ENCODE measurements at regions not wholly inside any gene's neighbourhood (a gene's known extent, or its start where the extent isn't known, plus 50 kb on each side); places are given as distances from the start of the nearest gene placed in this dataset.

GRCh38 chr5:51846015-51846414 is 462.8 kb downstream of the ISL1 start:
- TF ChIP-seq CTCF (IDR thresholded peaks at IDR 0.05), result no peak
- no peak for TF ChIP-seq POLR2A (IDR thresholded peaks at IDR 0.05)
- TF ChIP-seq POLR2AphosphoS5 (IDR thresholded peaks at IDR 0.05), result no peak
- no peak for TF ChIP-seq EP300 (IDR thresholded peaks at IDR 0.05)
